OCI-LY7 (cell line): ENCODE measurements at regions not wholly inside any gene's neighbourhood (a gene's known extent, or its start where the extent isn't known, plus 50 kb on each side); places are given as distances from the start of the nearest gene placed in this dataset.

Experiments
- BruUV-seq: library from RNA; stranded (reverse); fragments of 400-500 nt; replicated peaks from 2 replicates; lab custom pipeline; 2021; lab: Mats Ljungman, UMichigan
- CTCF ChIA-PET: fragments of 300-600 bp; sonication (Branson Sonifier 250); formaldehyde crosslinking; loops from one replicate; lab custom pipeline; 2022; ENCODE audit warnings: antibody characterized with exemption; ENCODE audit not compliant: unreplicated experiment; lab: Charles Lee
- POLR2A ChIA-PET: fragments of 300-600 bp; sonication (Branson Sonifier 250); formaldehyde crosslinking; loops from one replicate; lab custom pipeline; 2022; ENCODE audit warnings: antibody characterized with exemption; lab: Charles Lee
- DNase-seq: peaks from one replicate; pipeline ENCODE4 v3.0.0-alpha.2; 2015; ENCODE audit warnings: low spot score
- H2AFZ ChIP-seq: fragments of 200-600 bp; sonication (generic), shearing (Covaris generic); 2 replicates; pipeline ENCODE4 v1.6.1; 2014; ENCODE audit warnings: mild to moderate bottlenecking, antibody characterized with exemption, low read length, moderate library complexity
- H3K27ac ChIP-seq: fragments of 200-600 bp; sonication (generic); 2 replicates; pipeline ENCODE4 v1.5.1; 2014; ENCODE audit warnings: mixed run types, low read depth, mild to moderate bottlenecking, moderate library complexity, low read length, inconsistent platforms; ENCODE audit not compliant: poor library complexity, severe bottlenecking
- H3K36me3 ChIP-seq: fragments of 200-600 bp; sonication (generic); 2 replicates; pipeline ENCODE4 v1.6.1; 2014; ENCODE audit warnings: mild to moderate bottlenecking, antibody characterized with exemption, low read length, moderate library complexity, mixed read lengths; ENCODE audit not compliant: insufficient read depth
- H3K4me1 ChIP-seq: fragments of 200-600 bp; sonication (generic); 2 replicates; pipeline ENCODE4 v1.5.1; 2014; ENCODE audit warnings: mild to moderate bottlenecking, low read length; ENCODE audit not compliant: insufficient read depth, poor library complexity, severe bottlenecking
- H3K4me2 ChIP-seq: fragments of 200-600 bp; sonication (generic); 2 replicates; pipeline ENCODE4 v1.6.1; 2014; ENCODE audit warnings: mild to moderate bottlenecking, low read length
- H3K4me3 ChIP-seq: fragments of 200-600 bp; sonication (generic); 2 replicates; pipeline ENCODE4 v1.5.1; 2014; ENCODE audit warnings: mild to moderate bottlenecking, low read depth, low read length; ENCODE audit not compliant: poor library complexity, severe bottlenecking
- H3K79me2 ChIP-seq: fragments of 200-600 bp; sonication (generic); 2 replicates; pipeline ENCODE4 v1.6.1; 2016; ENCODE audit warnings: low read depth, mild to moderate bottlenecking, low read length, moderate library complexity, mixed read lengths; ENCODE audit not compliant: insufficient read depth
- H3K9me2 ChIP-seq: fragments of 200-600 bp; sonication (generic); 2 replicates; pipeline ENCODE4 v1.6.1; 2016; ENCODE audit warnings: mild to moderate bottlenecking, low read length, mixed read lengths; ENCODE audit not compliant: insufficient read depth
- H3K9me3 ChIP-seq: fragments of 200-600 bp; sonication (generic); 2 replicates; pipeline ENCODE4 v1.6.1; 2014; ENCODE audit warnings: mild to moderate bottlenecking, mixed run types, low read length, mixed read lengths
- H4K20me1 ChIP-seq: fragments of 200-600 bp; sonication (generic); 2 replicates; pipeline ENCODE4 v1.6.1; 2014; ENCODE audit warnings: mild to moderate bottlenecking, antibody characterized with exemption, low read length, moderate library complexity, mixed read lengths; ENCODE audit not compliant: insufficient read depth
- CTCF ChIP-seq: fragments of 200-600 bp; sonication (generic); conservative IDR thresholded peaks from 2 replicates; pipeline ENCODE4 v1.5.1; 2014; ENCODE audit warnings: mild to moderate bottlenecking, antibody characterized with exemption, low read length, moderate library complexity, mixed read lengths
- EZH2phosphoT487 ChIP-seq: fragments of 200-600 bp; sonication (generic); IDR thresholded peaks from 2 replicates; pipeline ENCODE4 v1.6.1; 2018; ENCODE audit warnings: low read depth, borderline replicate concordance, mild to moderate bottlenecking, mixed run types, antibody characterized with exemption, low read length, moderate library complexity, mixed read lengths
- intact Hi-C: fragments of 100-400 bp; cut with micrococcal nuclease; formaldehyde crosslinking; loops from one replicate; pipeline ENCODE4 v1.10.0; 2022; ENCODE audit not compliant: unreplicated experiment

GRCh38 chr1:221794079-221794670 lies 52.3 kb upstream of the DUSP10 start:
- TF ChIP-seq EZH2phosphoT487 (no peak), CTCF (no peak)
- BruUV-seq: no TSS peak
- CTCF ChIA-PET: no interaction called here
- H3K79me2 ChIP-seq: no peaks in the 10 kb centered on the region
- no peaks in the 10 kb centered on the region for H3K9me3 ChIP-seq
- no peak overlapping the region for H2AFZ ChIP-seq
- H3K4me1 ChIP-seq: no peaks in the 10 kb centered on the region
- no peak overlapping the region for H3K4me2 ChIP-seq
- no peak for DNase-seq
- no peaks in the 10 kb centered on the region for H3K36me3 ChIP-seq
- no peaks in the 10 kb centered on the region for H3K9me2 ChIP-seq
- intact Hi-C loops: no loop called here
- H3K27ac ChIP-seq: no peak overlapping the region
- H3K4me3 ChIP-seq: no peak overlapping the region
- H4K20me1 ChIP-seq: no peaks in the 10 kb centered on the region
- POLR2A ChIA-PET: interaction anchor here (0.7 to 1.4 kb wide), 3 partner anchors 11 to 23 kb away, joined by 3 read pairs; no protein-coding TSS in a partner anchor

- Histone ChIP-seq H3K4me1 (no peaks in the 10 kb centered on the region), H2AFZ (no peak overlapping the region), H3K79me2 (no peaks in the 10 kb centered on the region), H3K9me3 (no peaks in the 10 kb centered on the region), H3K4me3 (no peak overlapping the region), H3K4me2 (no peak overlapping the region), H3K36me3 (no peaks in the 10 kb centered on the region), H3K27ac (no peak overlapping the region), H3K9me2 (no peaks in the 10 kb centered on the region), H4K20me1 (no peaks in the 10 kb centered on the region)
- TF ChIP-seq CTCF (no peak), EZH2phosphoT487 (no peak)
- ChIA-PET CTCF (no interaction called here), POLR2A (no interaction called here)
- no TSS peak for BruUV-seq
- intact Hi-C loops: no loop called here
- DNase-seq: no peak
These were observed 51.7 kb upstream of the DUSP10 start for GRCh38 chr1:221793439-221794078.

GRCh38 chr1:221791846-221792245 lies 50.0 kb upstream of the DUSP10 start:
- no peaks in the 10 kb centered on the region for H3K4me1 ChIP-seq
- intact Hi-C loops: no loop called here
- ChIA-PET POLR2A (no interaction called here), CTCF (interaction anchor here (1.4 kb wide), 1 partner anchor 16 kb away, joined by 3 read pairs; no protein-coding TSS in a partner anchor)
- TF ChIP-seq CTCF (no peak), EZH2phosphoT487 (no peak)
- no peaks in the 10 kb centered on the region for H3K9me3 ChIP-seq
- H2AFZ ChIP-seq: no peak overlapping the region
- no peak for DNase-seq
- no peaks in the 10 kb centered on the region for H3K9me2 ChIP-seq
- H3K4me2 ChIP-seq: no peak overlapping the region
- H3K27ac ChIP-seq: no peak overlapping the region
- no peaks in the 10 kb centered on the region for H3K36me3 ChIP-seq
- no peak overlapping the region for H3K4me3 ChIP-seq
- H3K79me2 ChIP-seq: no peaks in the 10 kb centered on the region
- no peaks in the 10 kb centered on the region for H4K20me1 ChIP-seq
- BruUV-seq: no TSS peak
